ENCODE measurements at regions not wholly inside any gene's neighbourhood (a gene's known extent, or its start where the extent isn't known, plus 50 kb on each side); places are given as distances from the start of the nearest gene placed in this dataset.

DNA sequence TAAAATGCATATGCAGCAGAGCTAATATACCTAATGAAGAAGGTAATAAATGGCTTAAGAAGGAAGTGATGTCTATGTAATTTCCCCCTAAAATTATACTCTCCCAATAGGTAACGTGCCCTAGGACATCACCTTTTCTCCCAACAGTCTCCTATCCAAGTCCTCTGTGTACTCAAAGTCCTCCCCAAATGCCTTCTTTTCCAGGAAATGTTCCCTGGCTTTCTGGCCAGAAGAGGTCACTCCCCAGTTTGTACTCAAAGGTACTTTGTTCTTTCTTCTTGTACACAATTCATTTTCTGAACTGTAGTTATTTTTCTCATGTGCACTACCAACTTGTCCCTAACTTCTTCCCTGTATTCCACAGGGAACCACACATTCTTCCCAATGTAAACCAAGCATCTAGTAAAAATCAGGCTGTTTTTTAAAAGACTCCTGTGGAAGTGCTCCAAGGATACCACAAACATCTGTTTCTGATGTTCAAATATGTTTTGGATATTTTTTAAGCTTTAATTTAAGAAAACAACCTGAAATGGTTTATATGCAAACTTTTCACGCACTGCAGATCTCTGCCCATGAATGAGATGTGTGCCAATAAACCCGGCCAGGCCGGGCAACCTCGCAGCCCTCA, 262.3 kb upstream of the KLF14 start:
- ChIA-PET POLR2A (no interaction called here), CTCF (interaction anchor here (0.8 to 2.4 kb wide), 2 partner anchors 11 to 14 kb away, joined by 3 to 8 read pairs; no protein-coding TSS in a partner anchor)
- Mint-ChIP-seq H3K9me3 (no peaks in the 10 kb centered on the region), H3K27me3 (ENCODE audit: low read depth) (no peaks in the 10 kb centered on the region), H3K4me1 (peaks cover 19% of the 10 kb centered on the region), H3K27ac (no peak overlapping the region), H3K4me3 (no peak overlapping the region), H3K36me3 (0 out of 2 replicates have a peak, but pooled peaks cover 3% of the 10 kb centered on the region)
- TF ChIP-seq ZNF396 (CRISPR knock-in tag; IDR thresholded peaks at IDR 0.05; ENCODE audit: borderline replicate concordance) (no peak), SP1 (CRISPR knock-in tag; conservative IDR thresholded peaks at IDR 0.05) (no peak), NR3C1 (CRISPR knock-in tag; conservative IDR thresholded peaks at IDR 0.05; ENCODE audit: low read depth) (no peak), FOXK1 (CRISPR knock-in tag; IDR thresholded peaks at IDR 0.05) (no peak), FOXJ3 (CRISPR knock-in tag; IDR thresholded peaks at IDR 0.05; ENCODE audit: borderline replicate concordance) (no peak), RORB (CRISPR knock-in tag; IDR thresholded peaks at IDR 0.05) (no peak), TP53 (CRISPR knock-in tag; IDR thresholded peaks at IDR 0.05) (no peak), KAT7 (CRISPR knock-in tag; IDR thresholded peaks at IDR 0.05; ENCODE audit: borderline replicate concordance) (no peak)
- TF ChIP-seq, protein P1, sequence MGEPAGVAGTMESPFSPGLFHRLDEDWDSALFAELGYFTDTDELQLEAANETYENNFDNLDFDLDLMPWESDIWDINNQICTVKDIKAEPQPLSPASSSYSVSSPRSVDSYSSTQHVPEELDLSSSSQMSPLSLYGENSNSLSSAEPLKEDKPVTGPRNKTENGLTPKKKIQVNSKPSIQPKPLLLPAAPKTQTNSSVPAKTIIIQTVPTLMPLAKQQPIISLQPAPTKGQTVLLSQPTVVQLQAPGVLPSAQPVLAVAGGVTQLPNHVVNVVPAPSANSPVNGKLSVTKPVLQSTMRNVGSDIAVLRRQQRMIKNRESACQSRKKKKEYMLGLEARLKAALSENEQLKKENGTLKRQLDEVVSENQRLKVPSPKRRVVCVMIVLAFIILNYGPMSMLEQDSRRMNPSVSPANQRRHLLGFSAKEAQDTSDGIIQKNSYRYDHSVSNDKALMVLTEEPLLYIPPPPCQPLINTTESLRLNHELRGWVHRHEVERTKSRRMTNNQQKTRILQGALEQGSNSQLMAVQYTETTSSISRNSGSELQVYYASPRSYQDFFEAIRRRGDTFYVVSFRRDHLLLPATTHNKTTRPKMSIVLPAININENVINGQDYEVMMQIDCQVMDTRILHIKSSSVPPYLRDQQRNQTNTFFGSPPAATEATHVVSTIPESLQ (CRISPR knock-in tag; IDR thresholded peaks at IDR 0.05) = no peak
- TF ChIP-seq, protein P2, sequence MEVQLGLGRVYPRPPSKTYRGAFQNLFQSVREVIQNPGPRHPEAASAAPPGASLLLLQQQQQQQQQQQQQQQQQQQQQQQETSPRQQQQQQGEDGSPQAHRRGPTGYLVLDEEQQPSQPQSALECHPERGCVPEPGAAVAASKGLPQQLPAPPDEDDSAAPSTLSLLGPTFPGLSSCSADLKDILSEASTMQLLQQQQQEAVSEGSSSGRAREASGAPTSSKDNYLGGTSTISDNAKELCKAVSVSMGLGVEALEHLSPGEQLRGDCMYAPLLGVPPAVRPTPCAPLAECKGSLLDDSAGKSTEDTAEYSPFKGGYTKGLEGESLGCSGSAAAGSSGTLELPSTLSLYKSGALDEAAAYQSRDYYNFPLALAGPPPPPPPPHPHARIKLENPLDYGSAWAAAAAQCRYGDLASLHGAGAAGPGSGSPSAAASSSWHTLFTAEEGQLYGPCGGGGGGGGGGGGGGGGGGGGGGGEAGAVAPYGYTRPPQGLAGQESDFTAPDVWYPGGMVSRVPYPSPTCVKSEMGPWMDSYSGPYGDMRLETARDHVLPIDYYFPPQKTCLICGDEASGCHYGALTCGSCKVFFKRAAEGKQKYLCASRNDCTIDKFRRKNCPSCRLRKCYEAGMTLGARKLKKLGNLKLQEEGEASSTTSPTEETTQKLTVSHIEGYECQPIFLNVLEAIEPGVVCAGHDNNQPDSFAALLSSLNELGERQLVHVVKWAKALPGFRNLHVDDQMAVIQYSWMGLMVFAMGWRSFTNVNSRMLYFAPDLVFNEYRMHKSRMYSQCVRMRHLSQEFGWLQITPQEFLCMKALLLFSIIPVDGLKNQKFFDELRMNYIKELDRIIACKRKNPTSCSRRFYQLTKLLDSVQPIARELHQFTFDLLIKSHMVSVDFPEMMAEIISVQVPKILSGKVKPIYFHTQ (CRISPR knock-in tag; IDR thresholded peaks at IDR 0.05) = no peak
- TF ChIP-seq, protein P3, sequence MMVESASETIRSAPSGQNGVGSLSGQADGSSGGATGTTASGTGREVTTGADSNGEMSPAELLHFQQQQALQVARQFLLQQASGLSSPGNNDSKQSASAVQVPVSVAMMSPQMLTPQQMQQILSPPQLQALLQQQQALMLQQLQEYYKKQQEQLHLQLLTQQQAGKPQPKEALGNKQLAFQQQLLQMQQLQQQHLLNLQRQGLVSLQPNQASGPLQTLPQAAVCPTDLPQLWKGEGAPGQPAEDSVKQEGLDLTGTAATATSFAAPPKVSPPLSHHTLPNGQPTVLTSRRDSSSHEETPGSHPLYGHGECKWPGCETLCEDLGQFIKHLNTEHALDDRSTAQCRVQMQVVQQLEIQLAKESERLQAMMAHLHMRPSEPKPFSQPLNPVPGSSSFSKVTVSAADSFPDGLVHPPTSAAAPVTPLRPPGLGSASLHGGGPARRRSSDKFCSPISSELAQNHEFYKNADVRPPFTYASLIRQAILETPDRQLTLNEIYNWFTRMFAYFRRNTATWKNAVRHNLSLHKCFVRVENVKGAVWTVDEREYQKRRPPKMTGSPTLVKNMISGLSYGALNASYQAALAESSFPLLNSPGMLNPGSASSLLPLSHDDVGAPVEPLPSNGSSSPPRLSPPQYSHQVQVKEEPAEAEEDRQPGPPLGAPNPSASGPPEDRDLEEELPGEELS (CRISPR knock-in tag; IDR thresholded peaks at IDR 0.05) = no peak
- DNase-seq (ENCODE audit: low spot score) (no peak), ATAC-seq (no peak)

DNA sequence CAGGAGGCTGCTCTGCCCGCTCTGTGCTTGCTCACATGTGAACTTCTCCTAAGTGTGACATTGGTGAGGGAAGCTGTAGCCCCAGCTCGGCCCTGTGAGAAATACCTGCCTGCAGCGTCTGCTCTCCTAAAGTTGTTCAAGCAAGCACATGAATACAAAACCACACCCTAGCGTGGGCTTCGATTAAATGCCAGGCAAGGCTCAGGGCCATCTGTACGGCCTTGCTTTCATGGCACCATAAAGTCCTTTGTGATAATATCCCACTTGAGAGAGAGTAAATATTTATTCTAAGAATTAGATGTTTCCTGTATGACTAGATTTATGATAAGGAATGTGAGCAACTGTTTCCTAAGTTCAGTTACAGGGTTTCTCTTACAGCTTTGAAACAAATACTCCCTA, 262.8 kb upstream of the KLF14 start:
- ChIA-PET CTCF (interaction anchor here (0.8 to 2.4 kb wide), 2 partner anchors 11 to 14 kb away, joined by 3 to 8 read pairs; no protein-coding TSS in a partner anchor), POLR2A (no interaction called here)
- H3K4me3 Mint-ChIP-seq = no peak overlapping the region
- no peaks in the 10 kb centered on the region for H3K27me3 Mint-ChIP-seq (ENCODE audit: low read depth)
- peaks cover 22% of the 10 kb centered on the region for H3K4me1 Mint-ChIP-seq
- TF ChIP-seq CREB1 (CRISPR knock-in tag; IDR thresholded peaks at IDR 0.05) (no peak), JAZF1 (CRISPR knock-in tag; IDR thresholded peaks at IDR 0.05) (no peak), IRF2 (CRISPR knock-in tag; IDR thresholded peaks at IDR 0.05; ENCODE audit: borderline replicate concordance, low read depth) (no peak), NFATC4 (CRISPR knock-in tag; IDR thresholded peaks at IDR 0.05) (no peak)
- TF ChIP-seq, protein P4, sequence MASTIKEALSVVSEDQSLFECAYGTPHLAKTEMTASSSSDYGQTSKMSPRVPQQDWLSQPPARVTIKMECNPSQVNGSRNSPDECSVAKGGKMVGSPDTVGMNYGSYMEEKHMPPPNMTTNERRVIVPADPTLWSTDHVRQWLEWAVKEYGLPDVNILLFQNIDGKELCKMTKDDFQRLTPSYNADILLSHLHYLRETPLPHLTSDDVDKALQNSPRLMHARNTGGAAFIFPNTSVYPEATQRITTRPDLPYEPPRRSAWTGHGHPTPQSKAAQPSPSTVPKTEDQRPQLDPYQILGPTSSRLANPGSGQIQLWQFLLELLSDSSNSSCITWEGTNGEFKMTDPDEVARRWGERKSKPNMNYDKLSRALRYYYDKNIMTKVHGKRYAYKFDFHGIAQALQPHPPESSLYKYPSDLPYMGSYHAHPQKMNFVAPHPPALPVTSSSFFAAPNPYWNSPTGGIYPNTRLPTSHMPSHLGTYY (CRISPR knock-in tag; IDR thresholded peaks at IDR 0.05) = no peak
- TF ChIP-seq, protein P5, sequence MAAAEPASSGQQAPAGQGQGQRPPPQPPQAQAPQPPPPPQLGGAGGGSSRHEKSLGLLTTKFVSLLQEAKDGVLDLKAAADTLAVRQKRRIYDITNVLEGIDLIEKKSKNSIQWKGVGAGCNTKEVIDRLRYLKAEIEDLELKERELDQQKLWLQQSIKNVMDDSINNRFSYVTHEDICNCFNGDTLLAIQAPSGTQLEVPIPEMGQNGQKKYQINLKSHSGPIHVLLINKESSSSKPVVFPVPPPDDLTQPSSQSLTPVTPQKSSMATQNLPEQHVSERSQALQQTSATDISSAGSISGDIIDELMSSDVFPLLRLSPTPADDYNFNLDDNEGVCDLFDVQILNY (CRISPR knock-in tag; IDR thresholded peaks at IDR 0.05) = no peak
- TF ChIP-seq, protein P6, sequence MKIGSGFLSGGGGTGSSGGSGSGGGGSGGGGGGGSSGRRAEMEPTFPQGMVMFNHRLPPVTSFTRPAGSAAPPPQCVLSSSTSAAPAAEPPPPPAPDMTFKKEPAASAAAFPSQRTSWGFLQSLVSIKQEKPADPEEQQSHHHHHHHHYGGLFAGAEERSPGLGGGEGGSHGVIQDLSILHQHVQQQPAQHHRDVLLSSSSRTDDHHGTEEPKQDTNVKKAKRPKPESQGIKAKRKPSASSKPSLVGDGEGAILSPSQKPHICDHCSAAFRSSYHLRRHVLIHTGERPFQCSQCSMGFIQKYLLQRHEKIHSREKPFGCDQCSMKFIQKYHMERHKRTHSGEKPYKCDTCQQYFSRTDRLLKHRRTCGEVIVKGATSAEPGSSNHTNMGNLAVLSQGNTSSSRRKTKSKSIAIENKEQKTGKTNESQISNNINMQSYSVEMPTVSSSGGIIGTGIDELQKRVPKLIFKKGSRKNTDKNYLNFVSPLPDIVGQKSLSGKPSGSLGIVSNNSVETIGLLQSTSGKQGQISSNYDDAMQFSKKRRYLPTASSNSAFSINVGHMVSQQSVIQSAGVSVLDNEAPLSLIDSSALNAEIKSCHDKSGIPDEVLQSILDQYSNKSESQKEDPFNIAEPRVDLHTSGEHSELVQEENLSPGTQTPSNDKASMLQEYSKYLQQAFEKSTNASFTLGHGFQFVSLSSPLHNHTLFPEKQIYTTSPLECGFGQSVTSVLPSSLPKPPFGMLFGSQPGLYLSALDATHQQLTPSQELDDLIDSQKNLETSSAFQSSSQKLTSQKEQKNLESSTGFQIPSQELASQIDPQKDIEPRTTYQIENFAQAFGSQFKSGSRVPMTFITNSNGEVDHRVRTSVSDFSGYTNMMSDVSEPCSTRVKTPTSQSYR (CRISPR knock-in tag; IDR thresholded peaks at IDR 0.05) = no peak
- TF ChIP-seq, protein P7, sequence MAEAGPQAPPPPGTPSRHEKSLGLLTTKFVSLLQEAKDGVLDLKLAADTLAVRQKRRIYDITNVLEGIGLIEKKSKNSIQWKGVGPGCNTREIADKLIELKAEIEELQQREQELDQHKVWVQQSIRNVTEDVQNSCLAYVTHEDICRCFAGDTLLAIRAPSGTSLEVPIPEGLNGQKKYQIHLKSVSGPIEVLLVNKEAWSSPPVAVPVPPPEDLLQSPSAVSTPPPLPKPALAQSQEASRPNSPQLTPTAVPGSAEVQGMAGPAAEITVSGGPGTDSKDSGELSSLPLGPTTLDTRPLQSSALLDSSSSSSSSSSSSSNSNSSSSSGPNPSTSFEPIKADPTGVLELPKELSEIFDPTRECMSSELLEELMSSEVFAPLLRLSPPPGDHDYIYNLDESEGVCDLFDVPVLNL (CRISPR knock-in tag; IDR thresholded peaks at IDR 0.05; ENCODE audit: borderline replicate concordance, low read depth) = no peak
- TF ChIP-seq, protein P8, sequence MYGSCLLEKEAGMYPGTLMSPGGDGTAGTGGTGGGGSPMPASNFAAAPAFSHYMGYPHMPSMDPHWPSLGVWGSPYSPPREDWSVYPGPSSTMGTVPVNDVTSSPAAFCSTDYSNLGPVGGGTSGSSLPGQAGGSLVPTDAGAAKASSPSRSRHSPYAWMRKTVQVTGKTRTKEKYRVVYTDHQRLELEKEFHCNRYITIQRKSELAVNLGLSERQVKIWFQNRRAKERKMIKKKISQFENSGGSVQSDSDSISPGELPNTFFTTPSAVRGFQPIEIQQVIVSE (CRISPR knock-in tag; IDR thresholded peaks at IDR 0.05; ENCODE audit: borderline replicate concordance) = no peak
- DNase-seq (ENCODE audit: low spot score) (no peak), ATAC-seq (no peak)
- no peaks in the 10 kb centered on the region for H3K9me3 Mint-ChIP-seq
- no peak overlapping the region for H3K27ac Mint-ChIP-seq
- H3K36me3 Mint-ChIP-seq = 0 out of 2 replicates have a peak, but pooled peaks cover 3% of the 10 kb centered on the region

Measured in WTC11 (cell line).